HepG2 (cell line): ENCODE measurements at regions not wholly inside any gene's neighbourhood (a gene's known extent, or its start where the extent isn't known, plus 50 kb on each side); places are given as distances from the start of the nearest gene placed in this dataset.

ENCODE experiments used
- ATAC-seq: fragments of 200-7000 bp; cut with Tn5 transposase; 3 replicates; pipeline ENCODE4 v1.9.1; 2020; ENCODE audit warnings: mild to moderate bottlenecking, moderate library complexity
- BruUV-seq: library from RNA; stranded (reverse); fragments of 400-500 nt; replicated peaks from 2 replicates; lab custom pipeline; 2021; lab: Mats Ljungman, UMichigan
- CTCF ChIA-PET: fragments of 300-600 bp; formaldehyde crosslinking; extraction: SDS; loops from one replicate; lab custom pipeline; 2021; ENCODE audit warnings: low total read pairs, inconsistent platforms, low intra/inter-chr PET ratio; lab: Yijun Ruan, JAX
- POLR2A ChIA-PET: fragments of 350-600 bp; sonication (Branson Sonifier 250); formaldehyde crosslinking; loops from one replicate; lab custom pipeline; 2020; ENCODE audit warnings: antibody characterized with exemption, inconsistent platforms; lab: Yijun Ruan, JAX
- DNase-seq: peaks from one replicate; pipeline ENCODE4 v3.0.0-alpha.2; 2015; ENCODE audit warnings: low spot score
- FAIRE-seq: peaks from 3 replicates; lab custom pipeline; 2011; peaks lifted over from hg19 to GRCh38; lab: Jason Lieb, UNC
- H2AFZ ChIP-seq: one replicate; pipeline ENCODE4 v1.6.1; 2011; ENCODE audit warnings: low read length, inconsistent platforms
- H3K27ac ChIP-seq: fragments of 300-600 bp; 3 replicates; pipeline ENCODE4 v1.8.0; 2011; ENCODE audit warnings: mixed run types, mild to moderate bottlenecking, mixed read lengths, low read length, inconsistent platforms; ENCODE audit not compliant: insufficient read depth; ENCODE audit errors: extremely low read length
- H3K27me3 ChIP-seq, 2 experiments: fragments of 200-600 bp in 1 of 2; 2 replicates in 1 of 2; 3 replicates in 1 of 2; pipeline versions ENCODE4 v1.6.0 to v1.8.0; 2011; ENCODE audit warnings: low read length in 2 of 2, mild to moderate bottlenecking in 2 of 2, moderate library complexity in 2 of 2, inconsistent platforms in 1 of 2; ENCODE audit not compliant: insufficient read depth in 2 of 2, control insufficient read depth in 1 of 2
- H3K36me3 ChIP-seq, 2 experiments: fragments of 200-600 bp in 1 of 2; replicated peaks in 1 of 2; 2 replicates in 1 of 2; 3 replicates in 1 of 2; pipeline versions ENCODE4 v1.5.1 to v1.8.0; 2011; ENCODE audit warnings: low read length in 2 of 2, inconsistent platforms in 1 of 2; ENCODE audit not compliant: insufficient read depth in 2 of 2, control insufficient read depth in 1 of 2
- H3K4me1 ChIP-seq: 2 replicates; pipeline ENCODE4 v1.5.1; 2012; ENCODE audit warnings: low read length, inconsistent platforms; ENCODE audit not compliant: insufficient read depth
- H3K4me2 ChIP-seq: 2 replicates; pipeline ENCODE4 v1.6.0; 2011; ENCODE audit warnings: low read depth, low read length, inconsistent platforms
- H3K4me3 ChIP-seq, 3 experiments: fragments of 200-600 bp in 1 of 3; sonication (generic), shearing (Covaris generic) in 1 of 3; replicated peaks in 1 of 3; 2 replicates each; pipeline ENCODE4 v1.5.1; 2011 to 2016; ENCODE audit warnings: low read length in 3 of 3, inconsistent platforms in 2 of 3, low read depth in 2 of 3, mild to moderate bottlenecking in 2 of 3, control low read depth in 1 of 3, mixed read lengths in 1 of 3; ENCODE audit not compliant: insufficient read depth in 1 of 3
- H3K79me2 ChIP-seq: one replicate; pipeline ENCODE4 v1.6.1; 2011; ENCODE audit warnings: low read length, inconsistent platforms; ENCODE audit not compliant: insufficient read depth
- H3K9ac ChIP-seq: 2 replicates; pipeline ENCODE4 v1.6.0; 2011; ENCODE audit warnings: mild to moderate bottlenecking, low read depth, low read length, inconsistent platforms; ENCODE audit not compliant: insufficient read depth
- H3K9me3 ChIP-seq: 2 replicates; pipeline ENCODE4 v1.5.1; 2012; ENCODE audit warnings: mild to moderate bottlenecking, low read length
- H4K20me1 ChIP-seq: 2 replicates; pipeline ENCODE4 v1.6.0; 2011; ENCODE audit warnings: inconsistent platforms, mild to moderate bottlenecking, low read length, moderate library complexity; ENCODE audit not compliant: insufficient read depth
- E2F1 ChIP-seq: sonication (generic); formaldehyde crosslinking; IDR thresholded peaks from 2 replicates; pipeline ENCODE4 v1.5.0; 2020; ENCODE audit warnings: missing genetic modification reagents
- FOXM1 ChIP-seq: sonication (generic); formaldehyde crosslinking; IDR thresholded peaks from 2 replicates; pipeline ENCODE4 v1.5.0; 2020; ENCODE audit warnings: missing genetic modification reagents
- HOXA5 ChIP-seq: sonication (generic); formaldehyde crosslinking; IDR thresholded peaks from 2 replicates; pipeline ENCODE4 v1.4.0; 2020; ENCODE audit warnings: missing genetic modification reagents
- NAIF1 ChIP-seq: sonication (generic); formaldehyde crosslinking; IDR thresholded peaks from 2 replicates; pipeline ENCODE4 v1.5.0; 2020; ENCODE audit warnings: mild to moderate bottlenecking, missing genetic modification reagents, borderline replicate concordance
- NFE2L2 ChIP-seq: fragments of 150-350 bp; IDR thresholded peaks from 2 replicates; pipeline ENCODE4 v1.6.1; 2014; ENCODE audit warnings: low read length
- PHF21A ChIP-seq: sonication (generic); formaldehyde crosslinking; IDR thresholded peaks from 2 replicates; pipeline ENCODE4 v1.5.0; 2020; ENCODE audit warnings: mild to moderate bottlenecking, missing genetic modification reagents
- SMARCC2 ChIP-seq: fragments of 450-650 bp; IDR thresholded peaks from 2 replicates; pipeline ENCODE4 v1.6.1; 2017; ENCODE audit warnings: antibody characterized with exemption, mild to moderate bottlenecking
- SRF ChIP-seq: IDR thresholded peaks from 2 replicates; pipeline ENCODE4 v1.6.1; 2011; ENCODE audit warnings: mild to moderate bottlenecking, low read depth, low read length, moderate library complexity
- ZBTB7B ChIP-seq: sonication (generic); formaldehyde crosslinking; IDR thresholded peaks from 2 replicates; pipeline ENCODE4 v1.4.0; 2020; ENCODE audit warnings: missing genetic modification reagents
- ZNF264 ChIP-seq: sonication (generic); formaldehyde crosslinking; IDR thresholded peaks from 2 replicates; pipeline ENCODE4 v1.4.0; 2020; ENCODE audit warnings: missing genetic modification reagents
- ZNF782 ChIP-seq: sonication (generic); formaldehyde crosslinking; IDR thresholded peaks from 2 replicates; pipeline ENCODE4 v1.4.0; 2020; ENCODE audit warnings: missing genetic modification reagents, mild to moderate bottlenecking, borderline replicate concordance
- ZSCAN25 ChIP-seq: sonication (generic); formaldehyde crosslinking; IDR thresholded peaks from 2 replicates; pipeline ENCODE4 v1.8.0; 2022; ENCODE audit warnings: mild to moderate bottlenecking, missing genetic modification reagents
- WGBS: methylation state at CpG from one replicate; pipeline ENCODE4 v1.1.6; 2017; ENCODE audit warnings: low lambda C conversion rate; 5-methylcytosine and 5-hydroxymethylcytosine counted together
- in situ Hi-C: cut with HindIII; loops from 2 replicates; pipeline ENCODE4 v1.10.0; 2017; ENCODE audit warnings: low pct_unique_long_range_greater_than_20kb; ENCODE audit not compliant: extremely low pct_ligation_motif_present
- intact Hi-C: fragments of 100-400 bp; cut with micrococcal nuclease; formaldehyde crosslinking; loops from one replicate; pipeline ENCODE4 v1.10.0; 2022; ENCODE audit not compliant: unreplicated experiment
- TF ChIP-seq, protein P1 (sequence below): sonication (generic); formaldehyde crosslinking; IDR thresholded peaks from 2 replicates; pipeline ENCODE4 v1.8.0; 2022; ENCODE audit warnings: missing genetic modification reagents, mild to moderate bottlenecking, moderate library complexity, borderline replicate concordance
- TF ChIP-seq, protein P2 (sequence below): sonication (generic); formaldehyde crosslinking; IDR thresholded peaks from 2 replicates; pipeline ENCODE4 v1.4.0; 2020; ENCODE audit warnings: low read depth, mild to moderate bottlenecking, missing genetic modification reagents

- Histone ChIP-seq H3K9me3 (no peaks in the 10 kb centered on the region), H3K27ac (no peak overlapping the region), H3K4me2 (no peak overlapping the region), H3K9ac (no peak overlapping the region), H3K4me1 (no peaks in the 10 kb centered on the region), H3K79me2 (no peaks in the 10 kb centered on the region), H3K27me3 (no peaks in the 10 kb centered on the region), H2AFZ (no peak overlapping the region), H3K4me3 (no peak overlapping the region), H3K36me3 (no peaks in the 10 kb centered on the region), H4K20me1 (no peaks in the 10 kb centered on the region)
- no peak for DNase-seq
- in situ Hi-C loops = no loop called here
- FAIRE-seq = no peak
- intact Hi-C loops = no loop called here
- no TSS peak for BruUV-seq
- WGBS = 0% methylated on average over 1 of the region's 1 CpG
- TF ChIP-seq NAIF1 (CRISPR knock-in tag) (no peak), SRF (no peak), ZSCAN25 (CRISPR knock-in tag) (no peak), SMARCC2 (no peak), ZNF782 (CRISPR knock-in tag) (no peak), FOXM1 (no peak), ZNF264 (no peak), E2F1 (CRISPR knock-in tag) (no peak)
- CTCF ChIA-PET = no interaction called here
- ATAC-seq = no peak
- POLR2A ChIA-PET = no interaction called here
Observed at GRCh38 chr7:46613551-46613950, 692.5 kb upstream of the IGFBP3 start.

DNA sequence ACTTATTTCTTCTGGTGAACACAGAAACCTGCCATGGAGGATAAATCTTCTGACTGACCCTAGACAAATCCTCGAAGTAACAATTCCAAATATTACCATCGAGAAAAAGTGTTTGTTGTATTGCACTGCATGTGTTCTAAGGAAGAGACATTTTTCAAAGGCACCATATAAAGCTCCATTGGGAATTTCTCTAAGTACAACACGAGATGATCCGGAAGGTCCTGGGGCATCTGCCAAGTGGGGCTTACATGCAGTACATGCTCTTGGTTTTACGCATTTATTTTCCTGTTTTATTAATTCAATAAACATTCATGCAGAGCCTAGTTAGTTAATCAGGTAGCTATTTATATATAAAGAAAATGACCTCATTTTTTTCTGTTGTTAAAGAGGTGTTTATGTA lies 692.0 kb upstream of the IGFBP3 start:
- no peak overlapping the region for H3K4me2 ChIP-seq
- TF ChIP-seq HOXA5 (CRISPR knock-in tag) (no peak), NFE2L2 (no peak), ZBTB7B (no peak), PHF21A (CRISPR knock-in tag) (no peak)
- TF ChIP-seq, protein P1, sequence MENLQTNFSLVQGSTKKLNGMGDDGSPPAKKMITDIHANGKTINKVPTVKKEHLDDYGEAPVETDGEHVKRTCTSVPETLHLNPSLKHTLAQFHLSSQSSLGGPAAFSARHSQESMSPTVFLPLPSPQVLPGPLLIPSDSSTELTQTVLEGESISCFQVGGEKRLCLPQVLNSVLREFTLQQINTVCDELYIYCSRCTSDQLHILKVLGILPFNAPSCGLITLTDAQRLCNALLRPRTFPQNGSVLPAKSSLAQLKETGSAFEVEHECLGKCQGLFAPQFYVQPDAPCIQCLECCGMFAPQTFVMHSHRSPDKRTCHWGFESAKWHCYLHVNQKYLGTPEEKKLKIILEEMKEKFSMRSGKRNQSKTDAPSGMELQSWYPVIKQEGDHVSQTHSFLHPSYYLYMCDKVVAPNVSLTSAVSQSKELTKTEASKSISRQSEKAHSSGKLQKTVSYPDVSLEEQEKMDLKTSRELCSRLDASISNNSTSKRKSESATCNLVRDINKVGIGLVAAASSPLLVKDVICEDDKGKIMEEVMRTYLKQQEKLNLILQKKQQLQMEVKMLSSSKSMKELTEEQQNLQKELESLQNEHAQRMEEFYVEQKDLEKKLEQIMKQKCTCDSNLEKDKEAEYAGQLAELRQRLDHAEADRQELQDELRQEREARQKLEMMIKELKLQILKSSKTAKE = no peak
- TF ChIP-seq, protein P2, sequence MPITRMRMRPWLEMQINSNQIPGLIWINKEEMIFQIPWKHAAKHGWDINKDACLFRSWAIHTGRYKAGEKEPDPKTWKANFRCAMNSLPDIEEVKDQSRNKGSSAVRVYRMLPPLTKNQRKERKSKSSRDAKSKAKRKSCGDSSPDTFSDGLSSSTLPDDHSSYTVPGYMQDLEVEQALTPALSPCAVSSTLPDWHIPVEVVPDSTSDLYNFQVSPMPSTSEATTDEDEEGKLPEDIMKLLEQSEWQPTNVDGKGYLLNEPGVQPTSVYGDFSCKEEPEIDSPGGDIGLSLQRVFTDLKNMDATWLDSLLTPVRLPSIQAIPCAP = no peak

More for the DNA sequence above, 692.0 kb upstream of the IGFBP3 start:
- ChIA-PET CTCF (no interaction called here), POLR2A (no interaction called here)
- intact Hi-C loops (no loop called here), in situ Hi-C loops (no loop called here)
- H3K27me3 ChIP-seq = no peaks in the 10 kb centered on the region
- H3K9me3 ChIP-seq = no peaks in the 10 kb centered on the region
- ATAC-seq (no peak), DNase-seq (no peak), FAIRE-seq (no peak)
- H3K36me3 ChIP-seq = no peaks in the 10 kb centered on the region
- no peaks in the 10 kb centered on the region for H3K79me2 ChIP-seq
- no peaks in the 10 kb centered on the region for H4K20me1 ChIP-seq
- WGBS = 35% methylated on average over 5 of the region's 5 CpGs
- BruUV-seq = no TSS peak
- H3K4me1 ChIP-seq = no peaks in the 10 kb centered on the region
- H3K4me3 ChIP-seq = no peak overlapping the region
- H3K27ac ChIP-seq = no peak overlapping the region
- H2AFZ ChIP-seq = no peak overlapping the region
- no peak overlapping the region for H3K9ac ChIP-seq
